HUES6 (cell line): ENCODE measurements at regions not wholly inside any gene's neighbourhood (a gene's known extent, or its start where the extent isn't known, plus 50 kb on each side); places are given as distances from the start of the nearest gene placed in this dataset.

Source experiments
- H3K27ac ChIP-seq: 2 replicates; pipeline ENCODE4 v1.7.0; 2013; ENCODE audit warnings: low read depth, mild to moderate bottlenecking, low read length, inconsistent platforms
- H3K27me3 ChIP-seq: 2 replicates; pipeline ENCODE4 v1.6.1; 2013; ENCODE audit warnings: low read length; ENCODE audit not compliant: control insufficient read depth, insufficient read depth
- H3K36me3 ChIP-seq: 2 replicates; pipeline ENCODE4 v1.6.1; 2013; ENCODE audit warnings: low read length; ENCODE audit not compliant: control insufficient read depth, insufficient read depth
- H3K4me1 ChIP-seq: 2 replicates; pipeline ENCODE4 v1.6.1; 2013; ENCODE audit warnings: low read length; ENCODE audit not compliant: control insufficient read depth, insufficient read depth
- H3K4me3 ChIP-seq: 2 replicates; pipeline ENCODE4 v1.5.1; 2013; ENCODE audit warnings: low read depth, low read length
- H3K9ac ChIP-seq: one replicate; pipeline ENCODE4 v1.6.1; 2013; ENCODE audit warnings: mild to moderate bottlenecking, low read length
- H3K9me3 ChIP-seq: 2 replicates; pipeline ENCODE4 v1.6.1; 2013; ENCODE audit warnings: low read depth, low read length; ENCODE audit not compliant: control insufficient read depth, insufficient read depth

- H3K9ac ChIP-seq = no peak overlapping the region
- peaks cover 8% of the 10 kb centered on the region for H3K4me1 ChIP-seq
- H3K27me3 ChIP-seq = no peaks in the 10 kb centered on the region
- no peak overlapping the region for H3K27ac ChIP-seq
- H3K9me3 ChIP-seq = no peaks in the 10 kb centered on the region
- no peak overlapping the region for H3K4me3 ChIP-seq
- H3K36me3 ChIP-seq = no peaks in the 10 kb centered on the region
Measured at GRCh38 chr5:34562791-34563190, 93.3 kb upstream of the RAI14 start.

- H3K9ac ChIP-seq = no peak overlapping the region
- no peak overlapping the region for H3K4me3 ChIP-seq
- H3K9me3 ChIP-seq = no peaks in the 10 kb centered on the region
- no peaks in the 10 kb centered on the region for H3K27me3 ChIP-seq
- no peak overlapping the region for H3K27ac ChIP-seq
- no peaks in the 10 kb centered on the region for H3K36me3 ChIP-seq
- peaks cover 8% of the 10 kb centered on the region for H3K4me1 ChIP-seq
Measured at GRCh38 chr5:34563269-34563668, 92.9 kb upstream of the RAI14 start.

- Histone ChIP-seq H3K36me3 (no peaks in the 10 kb centered on the region), H3K9me3 (no peaks in the 10 kb centered on the region), H3K9ac (peak overlapping the region; percentile 23), H3K4me1 (peaks cover 8% of the 10 kb centered on the region), H3K27ac (no peak overlapping the region), H3K27me3 (no peaks in the 10 kb centered on the region), H3K4me3 (no peak overlapping the region)
Measured at GRCh38 chr5:34563931-34564709, 92.0 kb upstream of the RAI14 start.

- Histone ChIP-seq H3K27me3 (no peaks in the 10 kb centered on the region), H3K9ac (no peak overlapping the region), H3K4me3 (no peak overlapping the region), H3K4me1 (peaks cover 8% of the 10 kb centered on the region), H3K27ac (no peak overlapping the region), H3K36me3 (no peaks in the 10 kb centered on the region), H3K9me3 (no peaks in the 10 kb centered on the region)
Measured at GRCh38 chr5:34564710-34565235, 91.4 kb upstream of the RAI14 start.

GRCh38 chr5:34570143-34570542, 86.0 kb upstream of the RAI14 start:
- no peak overlapping the region for H3K27ac ChIP-seq
- H3K4me1 ChIP-seq = no peaks in the 10 kb centered on the region

GRCh38 chr5:34570721-34571676, 85.1 kb upstream of the RAI14 start:
- Histone ChIP-seq H3K36me3 (no peaks in the 10 kb centered on the region), H3K27me3 (no peaks in the 10 kb centered on the region), H3K27ac (no peak overlapping the region), H3K4me1 (no peaks in the 10 kb centered on the region), H3K4me3 (no peak overlapping the region), H3K9ac (no peak overlapping the region), H3K9me3 (no peaks in the 10 kb centered on the region)

More at GRCh38 chr5:34570143-34570542, 86.0 kb upstream of the RAI14 start:
- no peak overlapping the region for H3K9ac ChIP-seq
- H3K9me3 ChIP-seq = no peaks in the 10 kb centered on the region
- H3K27me3 ChIP-seq = no peaks in the 10 kb centered on the region
- H3K4me3 ChIP-seq = no peak overlapping the region
- H3K36me3 ChIP-seq = no peaks in the 10 kb centered on the region

GRCh38 chr5:34571677-34572041, 84.5 kb upstream of the RAI14 start:
- no peak overlapping the region for H3K27ac ChIP-seq
- H3K27me3 ChIP-seq = no peaks in the 10 kb centered on the region
- no peak overlapping the region for H3K4me3 ChIP-seq
- no peak overlapping the region for H3K9ac ChIP-seq
- no peaks in the 10 kb centered on the region for H3K36me3 ChIP-seq
- H3K9me3 ChIP-seq = no peaks in the 10 kb centered on the region
- no peaks in the 10 kb centered on the region for H3K4me1 ChIP-seq

GRCh38 chr5:34574936-34575467, 81.1 kb upstream of the RAI14 start:
- no peak overlapping the region for H3K4me3 ChIP-seq
- H3K4me1 ChIP-seq = no peaks in the 10 kb centered on the region
- H3K36me3 ChIP-seq = no peaks in the 10 kb centered on the region
- H3K27me3 ChIP-seq = no peaks in the 10 kb centered on the region
- H3K27ac ChIP-seq = no peak overlapping the region
- no peak overlapping the region for H3K9ac ChIP-seq
- peaks cover 9% of the 10 kb centered on the region for H3K9me3 ChIP-seq

GRCh38 chr5:34576891-34577666, 79.0 kb upstream of the RAI14 start:
- Histone ChIP-seq H3K27ac (no peak overlapping the region), H3K4me1 (no peaks in the 10 kb centered on the region), H3K9me3 (peaks cover 9% of the 10 kb centered on the region), H3K9ac (no peak overlapping the region), H3K4me3 (no peak overlapping the region), H3K27me3 (no peaks in the 10 kb centered on the region), H3K36me3 (no peaks in the 10 kb centered on the region)

GRCh38 chr5:34578962-34579361, 77.2 kb upstream of the RAI14 start:
- Histone ChIP-seq H3K4me1 (no peaks in the 10 kb centered on the region), H3K9me3 (peaks cover 9% of the 10 kb centered on the region), H3K36me3 (no peaks in the 10 kb centered on the region), H3K27me3 (no peaks in the 10 kb centered on the region), H3K27ac (no peak overlapping the region), H3K9ac (no peak overlapping the region), H3K4me3 (no peak overlapping the region)
